Fibroblast of pulmonary artery (primary cell): ENCODE measurements at regions not wholly inside any gene's neighbourhood (a gene's known extent, or its start where the extent isn't known, plus 50 kb on each side); places are given as distances from the start of the nearest gene placed in this dataset.
"Not testable (repeated sequence)": the region's sequence is repeated elsewhere in the genome, so short reads cannot be mapped to it uniquely, and the experiment has no call there.

ENCODE experiments used
- DNase-seq: peaks from one replicate; pipeline ENCODE4 v3.0.0-alpha.2; 2010; ENCODE audit warnings: low read depth
- H3K4me3 ChIP-seq: replicated peaks from 2 replicates; pipeline ENCODE4 v1.5.1; 2011; ENCODE audit warnings: low read depth, mild to moderate bottlenecking, control low read depth, low read length, moderate library complexity
- TF ChIP-seq, protein P1 (sequence below): IDR thresholded peaks from 2 replicates; pipeline ENCODE4 v1.5.1; 2011; ENCODE audit warnings: mild to moderate bottlenecking, control low read depth, low read length, inconsistent platforms; ENCODE audit errors: missing control alignments

DNA sequence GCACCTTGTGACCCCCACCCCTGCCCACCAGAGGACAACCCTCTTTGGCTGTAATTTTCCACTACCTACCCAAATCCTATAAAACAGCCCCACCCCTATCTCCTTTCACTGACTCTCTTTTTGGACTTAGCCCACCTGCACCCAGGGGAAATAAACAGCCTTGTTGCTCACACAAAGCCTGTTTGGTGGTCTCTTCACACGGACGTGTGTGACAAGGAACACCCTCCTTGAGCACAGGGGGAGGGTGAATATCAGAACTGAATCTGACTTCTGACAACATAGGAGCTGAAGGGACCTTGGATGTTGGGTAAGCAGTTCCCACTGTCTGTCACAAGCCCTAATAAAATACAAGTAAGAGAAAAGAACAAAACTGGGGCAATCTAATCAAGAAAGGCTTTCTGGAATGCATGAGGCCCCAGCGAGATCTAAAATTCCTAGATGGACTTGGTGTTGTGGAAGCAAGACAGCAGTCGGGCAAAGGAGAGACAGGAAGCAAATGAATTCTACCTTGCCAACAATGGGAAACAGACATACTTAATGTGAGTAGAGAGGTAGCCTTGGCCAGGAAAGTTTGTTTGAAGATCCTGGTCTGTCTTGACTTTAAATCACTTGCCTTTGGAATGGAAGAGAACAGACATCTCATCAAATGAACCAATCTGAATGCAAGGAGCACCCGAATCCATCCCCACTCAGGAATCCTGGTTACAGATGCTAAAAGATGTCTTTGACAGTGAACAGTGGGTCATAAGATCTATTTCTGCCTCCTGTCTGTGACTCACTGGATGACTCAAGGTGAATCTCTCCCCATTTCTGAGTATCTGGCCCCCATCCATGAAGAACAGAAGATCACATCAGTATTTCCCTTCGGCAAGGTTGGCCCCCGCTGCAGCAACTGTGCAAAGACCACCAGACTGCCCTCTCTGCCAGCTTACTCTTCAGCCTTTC is 53.3 kb downstream of the OLFML3 start:
- peak; percentile 25 for DNase-seq
- H3K4me3 ChIP-seq = no peak overlapping the region
- TF ChIP-seq, protein P1, sequence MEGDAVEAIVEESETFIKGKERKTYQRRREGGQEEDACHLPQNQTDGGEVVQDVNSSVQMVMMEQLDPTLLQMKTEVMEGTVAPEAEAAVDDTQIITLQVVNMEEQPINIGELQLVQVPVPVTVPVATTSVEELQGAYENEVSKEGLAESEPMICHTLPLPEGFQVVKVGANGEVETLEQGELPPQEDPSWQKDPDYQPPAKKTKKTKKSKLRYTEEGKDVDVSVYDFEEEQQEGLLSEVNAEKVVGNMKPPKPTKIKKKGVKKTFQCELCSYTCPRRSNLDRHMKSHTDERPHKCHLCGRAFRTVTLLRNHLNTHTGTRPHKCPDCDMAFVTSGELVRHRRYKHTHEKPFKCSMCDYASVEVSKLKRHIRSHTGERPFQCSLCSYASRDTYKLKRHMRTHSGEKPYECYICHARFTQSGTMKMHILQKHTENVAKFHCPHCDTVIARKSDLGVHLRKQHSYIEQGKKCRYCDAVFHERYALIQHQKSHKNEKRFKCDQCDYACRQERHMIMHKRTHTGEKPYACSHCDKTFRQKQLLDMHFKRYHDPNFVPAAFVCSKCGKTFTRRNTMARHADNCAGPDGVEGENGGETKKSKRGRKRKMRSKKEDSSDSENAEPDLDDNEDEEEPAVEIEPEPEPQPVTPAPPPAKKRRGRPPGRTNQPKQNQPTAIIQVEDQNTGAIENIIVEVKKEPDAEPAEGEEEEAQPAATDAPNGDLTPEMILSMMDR = no peak

DNA sequence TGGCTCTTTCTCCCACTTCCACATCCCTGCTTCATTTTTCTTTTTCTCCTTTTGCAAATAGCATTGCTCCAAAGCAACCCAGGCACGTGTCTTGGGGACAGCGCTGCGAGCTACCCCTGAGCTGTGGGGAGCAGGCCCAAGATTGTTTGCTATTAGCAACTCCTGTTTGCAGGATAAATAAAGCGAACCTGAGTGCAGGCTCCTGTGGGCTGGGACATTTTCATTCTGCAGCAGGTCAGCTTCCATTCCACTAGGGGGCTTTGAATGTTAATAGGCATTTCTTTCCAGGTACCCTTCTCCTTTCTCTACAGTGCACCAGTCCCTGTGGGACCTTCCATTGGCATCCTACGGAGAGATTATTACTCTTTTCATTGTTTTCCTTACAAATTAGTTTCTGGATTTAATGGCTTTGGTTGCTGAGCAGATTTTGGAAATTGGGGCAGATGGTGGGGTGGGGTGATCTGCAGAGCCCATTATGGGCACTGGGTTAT is 54.0 kb downstream of the OLFML3 start:
- DNase-seq = peak; percentile 16
- no peak overlapping the region for H3K4me3 ChIP-seq
- TF ChIP-seq, protein P1 = peak; percentile 58

DNA sequence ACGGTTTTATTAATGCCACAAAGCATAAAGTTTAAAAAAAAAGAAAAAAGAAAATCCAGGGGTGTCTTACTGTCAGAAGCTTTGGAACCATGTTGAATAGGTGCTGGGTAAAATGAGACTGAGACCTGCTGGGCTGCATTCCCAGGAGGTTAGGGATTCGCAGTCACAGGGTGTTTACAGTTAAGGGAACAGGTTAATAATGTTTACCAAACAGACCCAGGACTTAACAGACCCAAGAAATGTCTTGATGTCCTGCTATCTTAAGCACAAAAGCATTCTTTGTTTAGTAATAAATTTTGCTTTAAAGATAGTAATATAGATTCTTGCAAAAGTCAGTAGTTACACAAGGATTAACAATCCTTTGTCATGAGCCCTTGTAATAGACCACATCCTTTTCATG is 54.7 kb downstream of the OLFML3 start:
- DNase-seq = no peak
- TF ChIP-seq, protein P1 = no peak
- H3K4me3 ChIP-seq = no peak overlapping the region

DNA sequence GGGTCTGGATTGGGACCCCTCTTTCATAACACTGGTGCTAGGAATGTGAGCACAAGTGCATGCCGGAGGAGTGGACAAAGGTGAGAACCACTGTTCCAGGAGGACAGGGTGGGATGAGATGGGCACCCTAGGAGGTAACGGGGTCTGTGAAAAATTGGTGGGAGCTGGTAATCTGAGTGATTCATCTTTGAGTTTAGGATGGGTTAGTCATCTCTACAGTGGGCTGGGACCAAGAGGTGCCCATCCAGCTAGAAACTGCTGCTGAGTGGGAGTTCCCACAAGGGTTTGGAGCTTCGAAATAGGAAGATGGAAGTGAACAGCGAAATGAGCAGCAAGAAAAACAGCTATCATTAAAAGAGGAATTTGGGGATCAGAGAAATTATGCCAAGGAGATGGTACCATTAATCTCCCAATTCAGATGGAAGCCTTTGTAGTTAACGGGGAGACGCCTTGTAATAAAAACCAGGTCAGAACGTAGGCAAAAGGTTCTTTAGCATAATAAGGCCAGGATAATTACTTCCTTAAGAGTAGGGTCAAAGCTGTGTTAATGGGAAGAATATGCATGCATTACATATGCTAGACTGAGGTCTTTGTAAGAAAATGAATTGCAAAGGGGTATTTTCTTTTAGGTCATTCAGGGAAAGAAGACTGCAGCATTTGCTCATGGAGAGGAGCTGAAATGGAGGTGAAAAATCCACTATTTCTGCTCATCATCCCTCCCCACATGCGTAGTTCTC is 55.5 kb downstream of the OLFML3 start:
- TF ChIP-seq, protein P1 = no peak
- no peak overlapping the region for H3K4me3 ChIP-seq
- no peak for DNase-seq

DNA sequence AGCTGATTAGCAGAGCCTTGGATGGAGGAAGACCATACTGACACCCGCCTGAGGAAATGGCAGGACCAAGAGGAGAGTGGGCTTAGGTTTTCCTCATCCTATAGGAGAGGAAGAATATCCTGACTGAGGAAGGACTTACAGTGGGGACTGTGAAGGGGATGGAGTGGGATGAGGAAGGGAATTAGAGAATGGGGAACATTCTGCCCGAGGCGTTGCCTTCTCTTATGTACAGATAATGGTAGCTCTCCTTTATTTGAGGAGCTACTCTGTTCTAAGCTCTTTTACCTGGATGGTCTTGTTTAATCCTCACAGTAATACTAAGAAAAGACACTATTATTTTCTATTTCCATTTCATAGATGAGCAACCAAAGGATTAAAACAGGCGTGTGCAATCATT is 56.0 kb downstream of the OLFML3 start:
- TF ChIP-seq, protein P1 = no peak
- H3K4me3 ChIP-seq = no peak overlapping the region
- DNase-seq = no peak

DNA sequence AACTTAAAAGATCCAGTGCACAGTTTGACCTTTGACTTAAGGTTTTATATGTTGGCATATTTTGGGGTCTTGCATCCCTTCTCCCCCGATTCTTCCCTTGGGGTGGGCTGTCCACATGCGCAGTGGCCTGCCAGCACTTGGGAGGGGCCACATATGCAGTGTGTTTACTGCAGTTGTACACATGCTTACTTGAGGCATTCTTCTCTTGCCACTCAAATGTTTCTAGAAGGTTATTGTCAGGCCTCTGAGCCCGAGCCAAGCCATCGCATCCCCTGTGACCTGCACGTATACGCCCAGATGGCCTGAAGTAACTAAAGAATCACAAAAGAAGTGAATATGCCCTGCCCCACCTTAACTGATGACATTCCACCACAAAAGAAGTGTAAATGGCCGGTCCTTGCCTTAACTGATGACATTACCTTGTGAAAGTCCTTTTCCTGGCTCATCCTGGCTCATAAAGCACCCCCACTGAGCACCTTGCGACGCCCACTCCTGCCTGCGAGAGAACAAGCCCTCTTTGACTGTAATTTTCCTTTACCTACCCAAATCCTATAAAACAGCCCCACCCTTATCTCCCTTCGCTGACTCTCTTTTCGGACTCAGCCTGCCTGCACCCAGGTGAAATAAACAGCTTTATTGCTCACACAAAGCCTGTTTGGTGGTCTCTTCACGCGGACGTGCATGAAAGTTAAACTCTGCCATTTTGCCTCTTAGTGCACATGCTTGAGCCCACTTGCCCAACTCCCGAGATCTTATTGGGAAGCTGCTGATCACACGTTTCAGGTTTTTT is 57.8 kb downstream of the OLFML3 start:
- not testable (repeated sequence) for DNase-seq, H3K4me3 ChIP-seq

DNA sequence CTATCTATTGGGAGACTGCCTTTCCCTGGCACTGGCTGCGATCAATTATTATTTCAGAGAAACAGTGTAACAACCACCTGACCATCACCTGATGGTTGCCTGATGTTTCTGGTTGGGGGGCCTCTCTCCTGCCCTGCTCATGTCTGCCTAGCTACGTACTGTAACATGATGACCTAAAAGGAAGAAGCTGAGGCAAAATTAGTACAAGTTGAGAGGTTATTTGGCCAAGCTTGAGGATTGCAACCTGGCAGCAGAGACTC is 58.3 kb downstream of the OLFML3 start:
- TF ChIP-seq, protein P1 = no peak
- no peak overlapping the region for H3K4me3 ChIP-seq
- no peak for DNase-seq
